ENCODE measurements at regions not wholly inside any gene's neighbourhood (a gene's known extent, or its start where the extent isn't known, plus 50 kb on each side); places are given as distances from the start of the nearest gene placed in this dataset.

DNA sequence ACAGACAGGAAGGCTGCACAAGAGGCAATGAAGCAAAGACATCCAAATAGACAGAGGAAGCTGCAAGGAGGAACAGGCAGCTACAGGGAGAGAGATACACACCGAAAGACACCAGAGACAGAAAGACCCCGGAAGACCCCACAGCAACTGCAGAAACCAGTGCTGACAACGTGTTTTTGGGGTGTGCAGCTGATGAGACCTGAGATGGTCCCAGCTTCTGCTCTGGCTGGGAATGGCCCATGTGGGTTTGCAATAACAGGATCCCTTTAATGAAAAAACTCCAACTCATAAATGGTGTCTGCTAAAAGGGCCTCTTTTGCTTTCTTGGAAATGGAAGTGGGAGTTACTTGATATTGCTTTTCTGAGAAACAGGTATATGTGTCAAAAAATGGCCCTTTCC, 101.5 kb upstream of the CDH11 start:
- no peak for DNase-seq

DNA sequence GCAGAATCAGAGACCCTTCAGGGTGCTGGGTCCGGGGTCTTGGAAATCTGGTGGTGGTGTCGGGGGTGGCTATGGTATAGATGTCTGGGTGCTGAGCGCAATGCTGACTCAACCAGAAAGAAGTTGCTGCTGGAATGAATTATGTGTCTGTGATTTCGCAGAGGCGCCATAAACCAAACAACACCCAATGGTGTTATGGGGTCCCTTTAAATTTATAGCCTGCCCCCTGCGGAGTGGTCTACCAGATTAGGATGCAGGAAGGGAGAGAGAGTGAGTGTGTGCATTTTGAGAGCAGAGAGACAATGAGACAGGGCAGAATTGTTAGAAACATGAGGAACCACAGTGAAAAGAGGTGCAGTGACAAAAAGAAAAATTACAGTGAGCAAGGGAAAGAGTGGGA, 100.7 kb upstream of the CDH11 start:
- no peak for DNase-seq

- DNase-seq = no peak
These were observed 100.2 kb upstream of the CDH11 start for GRCh38 chr16:65222049-65222448.

GRCh38 chr16:65219786-65220185, 97.9 kb upstream of the CDH11 start:
- DNase-seq = no peak

- DNase-seq = no peak
These were observed 96.5 kb upstream of the CDH11 start for GRCh38 chr16:65218348-65218747.

- DNase-seq = no peak
These were observed 92.2 kb upstream of the CDH11 start for GRCh38 chr16:65213866-65214595.

GRCh38 chr16:65212791-65213190, 90.9 kb upstream of the CDH11 start:
- DNase-seq = no peak

DNA sequence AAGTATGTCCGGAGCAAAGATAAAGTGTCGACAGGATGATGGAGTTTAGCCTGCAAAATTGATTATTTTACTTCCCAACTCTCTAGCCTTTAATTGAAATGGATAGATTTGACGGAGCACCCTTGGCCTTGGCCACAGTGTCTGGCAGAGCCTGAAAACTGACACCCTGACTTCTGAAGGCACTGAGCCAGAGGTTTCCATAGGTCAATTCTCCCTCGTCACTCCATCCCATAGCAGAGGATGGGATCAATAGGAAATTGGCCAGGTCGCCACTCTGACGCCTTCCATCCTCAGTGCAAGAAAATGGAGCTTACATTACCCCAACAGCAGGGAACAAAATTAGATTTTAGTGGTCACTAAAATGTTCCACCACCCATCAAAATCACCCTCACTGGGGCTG, 90.4 kb upstream of the CDH11 start:
- no peak for DNase-seq

DNA sequence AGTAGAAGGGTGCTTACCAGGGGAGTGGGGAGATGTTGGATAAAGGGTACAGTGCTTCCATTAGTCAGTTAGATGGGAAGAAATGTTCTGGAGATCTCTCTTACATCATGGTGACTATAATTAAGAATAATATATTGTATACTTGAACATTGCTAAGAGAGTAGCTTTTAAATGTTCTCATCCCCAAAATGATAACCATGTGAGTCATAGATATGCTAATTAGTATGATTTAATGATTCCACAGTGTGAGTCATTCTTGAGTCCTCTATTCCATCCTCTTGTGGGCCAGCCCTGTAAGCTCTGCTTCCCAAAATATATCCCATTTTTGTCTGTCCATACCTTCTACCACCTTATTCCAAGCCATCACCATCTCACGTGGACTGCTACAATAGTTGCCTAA, 80.6 kb upstream of the CDH11 start:
- no peak for DNase-seq

DNA sequence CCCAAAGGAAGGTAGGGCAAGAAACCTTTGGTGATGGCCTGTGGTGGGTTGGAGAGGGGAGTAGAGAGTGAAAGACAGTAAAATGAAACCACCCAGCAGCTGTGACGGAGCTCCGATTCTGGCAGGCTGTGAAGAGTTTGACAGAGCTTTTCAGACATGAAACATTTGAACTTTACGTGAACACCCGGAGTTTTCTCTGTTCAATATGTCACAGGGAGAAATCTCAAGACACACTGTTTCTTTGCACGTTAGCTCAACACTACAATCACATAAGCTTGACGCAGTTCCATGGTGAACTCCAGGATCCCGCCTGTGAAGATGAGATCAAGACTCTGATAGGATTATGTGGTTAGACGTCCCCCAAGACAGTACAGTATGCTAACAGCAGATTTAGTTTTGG, 79.6 kb upstream of the CDH11 start:
- DNase-seq = no peak

DNA sequence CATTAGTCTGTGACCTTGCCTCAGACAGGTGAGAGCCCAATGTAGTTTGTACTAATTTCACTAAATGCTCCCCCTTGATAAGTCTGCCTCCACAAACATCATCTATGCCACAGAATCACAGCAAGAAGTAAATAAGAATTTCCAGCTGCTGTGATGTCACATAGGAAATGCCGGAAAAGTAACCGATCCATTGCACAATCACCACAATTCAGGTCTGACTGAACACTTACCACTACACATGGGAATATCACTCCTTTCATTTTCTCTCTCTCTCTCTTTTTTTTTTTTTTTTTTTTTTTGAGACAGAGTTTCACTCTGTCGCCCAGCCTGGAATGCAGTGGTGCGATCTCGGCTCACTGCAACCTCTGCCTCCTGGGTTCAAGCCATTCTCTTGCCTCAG, 79.0 kb upstream of the CDH11 start:
- DNase-seq = no peak

GRCh38 chr16:65200156-65200773, 78.4 kb upstream of the CDH11 start:
- DNase-seq = no peak

DNA sequence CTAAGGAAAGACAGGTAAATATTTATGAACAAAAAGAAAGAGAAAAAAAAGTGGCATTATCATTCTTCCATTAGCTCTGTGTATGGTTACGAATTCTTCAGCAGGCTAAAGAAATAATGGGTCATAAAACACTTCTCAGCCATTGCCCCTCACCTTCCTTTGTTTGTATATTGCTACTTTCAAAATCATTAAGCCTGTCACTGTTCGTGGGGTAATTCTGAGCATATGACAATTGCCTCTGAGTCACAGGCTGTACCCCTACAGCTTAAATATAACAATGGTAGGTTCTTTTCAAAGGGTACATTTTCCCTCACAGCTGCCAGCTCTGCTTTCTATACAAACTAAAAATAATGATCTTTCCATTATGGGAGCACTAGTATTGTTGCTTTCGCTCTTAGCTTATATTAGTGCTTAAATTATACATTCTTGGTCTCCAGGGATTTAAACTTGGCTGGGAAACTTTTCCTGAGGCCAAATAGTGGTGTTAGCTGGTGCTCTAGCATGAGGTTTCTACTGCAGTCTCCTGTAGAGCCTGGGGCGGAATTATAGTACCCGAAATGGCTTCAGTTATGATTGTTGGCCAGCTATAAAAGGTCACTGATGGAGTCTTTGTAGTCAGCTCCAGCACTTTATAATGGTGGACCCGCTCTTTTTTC, 74.7 kb upstream of the CDH11 start:
- no peak for DNase-seq

GRCh38 chr16:65195998-65196397, 74.1 kb upstream of the CDH11 start:
- DNase-seq = no peak

DNA sequence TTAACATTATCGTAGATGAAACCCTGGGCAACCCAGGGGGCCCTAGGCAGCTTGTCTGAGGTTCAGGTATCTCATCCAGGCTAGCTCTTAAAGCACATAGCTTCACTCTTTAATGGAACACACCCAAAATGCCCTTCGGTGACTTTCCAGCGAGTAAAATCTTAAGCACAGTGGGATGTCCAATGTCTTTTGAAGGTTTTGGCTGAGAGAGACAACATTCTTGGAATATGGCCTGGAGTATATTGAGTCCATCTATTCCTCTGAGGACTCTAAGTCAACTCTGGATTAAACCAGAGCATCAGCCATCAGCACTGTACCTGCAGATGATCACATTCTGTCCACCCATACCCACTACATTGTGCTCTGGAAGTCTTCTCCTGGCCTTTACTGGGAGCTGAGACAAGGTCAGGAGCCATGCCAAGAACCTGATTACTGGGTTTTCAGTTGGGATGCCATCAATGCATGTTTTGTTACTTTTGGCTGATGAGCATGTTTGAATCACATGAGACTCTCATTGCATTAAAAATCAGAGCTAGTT, 63.4 kb upstream of the CDH11 start:
- no peak for DNase-seq

DNA sequence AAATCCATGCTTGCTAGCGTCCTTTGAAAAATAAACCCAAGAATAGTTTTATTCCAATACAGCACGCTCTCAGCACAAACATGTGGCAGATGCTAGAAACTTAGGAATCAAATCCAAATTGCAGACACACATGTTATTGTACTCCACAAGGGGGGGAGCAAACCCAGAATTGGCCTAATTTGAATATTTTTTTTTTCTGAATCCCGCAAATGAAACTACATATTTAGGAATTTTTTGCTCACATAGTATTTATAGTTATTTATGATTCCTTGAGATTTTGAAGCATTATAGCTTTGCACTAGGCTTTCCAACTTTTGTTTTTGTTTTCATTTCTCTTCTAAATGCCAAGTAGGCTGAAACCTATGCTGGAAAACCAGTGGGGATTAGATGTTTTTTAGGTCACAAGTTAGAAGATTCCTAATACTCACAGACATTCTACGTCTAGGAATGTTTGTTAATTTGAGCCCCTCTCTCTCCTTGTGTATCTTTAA, 59.3 kb upstream of the CDH11 start:
- DNase-seq = no peak

GRCh38 chr16:65178151-65178550, 56.3 kb upstream of the CDH11 start:
- DNase-seq = no peak

GRCh38 chr16:65176603-65177002, 54.7 kb upstream of the CDH11 start:
- no peak for DNase-seq

DNA sequence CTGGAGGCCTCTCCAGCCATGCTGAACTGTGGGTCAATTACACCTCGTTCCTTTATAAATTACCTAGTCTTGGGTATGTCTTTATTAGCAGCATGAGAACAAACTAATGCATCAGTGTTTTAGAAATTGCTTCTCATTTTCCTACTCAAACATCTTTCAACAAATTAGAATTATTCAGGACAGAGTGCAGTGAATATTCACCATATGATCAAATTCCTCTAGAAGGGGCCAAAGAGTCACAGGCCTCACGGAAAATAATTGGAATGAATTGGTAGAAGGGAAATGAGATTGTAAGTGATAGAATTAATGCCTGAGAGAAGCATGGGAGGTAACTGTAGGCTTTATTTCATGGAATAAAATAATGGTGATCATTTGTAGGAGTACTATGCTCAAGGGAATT, 50.5 kb upstream of the CDH11 start:
- DNase-seq = no peak

Measured in activated CD4-positive, alpha-beta T cell treated with anti-CD3 and anti-CD28 coated beads, Interleukin-2, amount 50 U/mL, for 16 hours (primary cell).